ENCODE measurements at regions not wholly inside any gene's neighbourhood (a gene's known extent, or its start where the extent isn't known, plus 50 kb on each side); places are given as distances from the start of the nearest gene placed in this dataset.

- no peak overlapping the region for H3K4me3 ChIP-seq
- no peak for DNase-seq (ENCODE audit: low spot score)
- TF ChIP-seq CTCF (IDR thresholded peaks at IDR 0.05), result no peak
- H3K27ac ChIP-seq, result no peak overlapping the region
Observed at GRCh38 chr2:121005453-121005852, 269.8 kb downstream of the GLI2 start.

DNA sequence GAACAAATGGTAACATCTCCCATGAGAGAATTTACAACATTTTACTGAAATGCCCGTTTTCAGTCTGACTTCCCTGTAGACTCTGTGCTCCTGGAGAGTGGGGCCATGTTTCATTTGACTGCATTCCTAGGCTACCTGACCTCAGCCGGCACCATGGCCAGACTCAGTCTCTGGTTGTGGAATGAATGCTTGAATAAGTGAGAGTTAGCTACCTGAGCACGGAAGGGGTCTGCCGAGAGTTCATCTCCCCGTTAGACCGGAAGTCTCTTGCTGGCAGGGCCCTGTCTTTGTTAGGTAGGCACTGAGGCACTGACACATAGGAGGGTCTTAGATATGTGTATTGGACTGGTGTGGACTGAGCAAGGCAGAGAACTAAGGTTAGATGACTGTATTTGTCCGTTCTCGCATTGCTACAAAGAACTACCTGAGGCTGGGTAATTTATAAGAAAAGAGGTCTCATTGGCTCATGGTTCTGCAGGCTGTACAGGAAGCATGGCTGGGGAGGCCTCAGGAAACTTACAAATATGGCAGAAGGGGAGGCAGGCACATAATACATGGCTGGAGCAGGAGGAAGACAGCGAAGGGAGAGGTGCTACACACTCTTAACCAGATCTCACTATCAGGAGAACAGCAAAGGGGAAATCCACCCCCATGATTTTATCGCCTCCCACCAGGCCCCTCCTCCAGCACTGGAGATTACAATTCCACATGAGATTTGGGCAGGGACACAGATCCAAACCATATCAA is 271.2 kb downstream of the GLI2 start:
- DNase-seq (ENCODE audit: low spot score), result no peak
- no peak for TF ChIP-seq CTCF (IDR thresholded peaks at IDR 0.05)
- H3K27ac ChIP-seq, result no peak overlapping the region
- no peak overlapping the region for H3K4me3 ChIP-seq

DNA sequence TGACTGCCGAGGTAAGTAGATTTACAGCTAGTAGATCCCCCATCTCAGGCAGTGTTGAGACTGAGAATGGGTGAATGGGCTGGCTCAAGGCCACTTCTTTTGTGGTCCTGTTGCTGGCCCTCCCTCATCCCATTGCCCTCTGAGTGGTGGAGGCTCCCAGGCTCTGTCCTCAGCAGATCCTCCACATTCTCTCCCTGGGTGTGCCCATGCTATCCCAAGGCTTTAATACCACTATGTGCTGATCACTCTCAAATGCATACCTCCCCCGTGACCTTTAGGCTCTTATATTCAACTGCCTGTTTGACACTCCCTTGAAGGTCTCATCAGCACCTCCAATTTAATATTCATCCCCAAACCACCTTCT is 271.8 kb downstream of the GLI2 start:
- H3K27ac ChIP-seq, result no peak overlapping the region
- TF ChIP-seq CTCF (IDR thresholded peaks at IDR 0.05), result no peak
- DNase-seq (ENCODE audit: low spot score), result no peak
- H3K4me3 ChIP-seq, result no peak overlapping the region

GRCh38 chr2:121008975-121009374 is 273.3 kb downstream of the GLI2 start:
- Histone ChIP-seq H3K27ac (no peak overlapping the region), H3K4me3 (no peak overlapping the region)
- TF ChIP-seq CTCF (IDR thresholded peaks at IDR 0.05), result no peak
- no peak for DNase-seq (ENCODE audit: low spot score)

GRCh38 chr2:121010998-121011397 is 274.0 kb downstream of the TFCP2L1 start:
- Histone ChIP-seq H3K4me3 (no peak overlapping the region), H3K27ac (no peak overlapping the region)
- no peak for TF ChIP-seq CTCF (IDR thresholded peaks at IDR 0.05)
- DNase-seq (ENCODE audit: low spot score), result no peak

GRCh38 chr2:121014876-121015275 is 270.1 kb downstream of the TFCP2L1 start:
- Histone ChIP-seq H3K4me3 (no peak overlapping the region), H3K27ac (no peak overlapping the region)
- no peak for DNase-seq (ENCODE audit: low spot score)
- TF ChIP-seq CTCF (IDR thresholded peaks at IDR 0.05), result no peak

- no peak for TF ChIP-seq CTCF (IDR thresholded peaks at IDR 0.05)
- DNase-seq (ENCODE audit: low spot score), result no peak
Observed at GRCh38 chr2:121015971-121016485, 269.0 kb downstream of the TFCP2L1 start.

More at GRCh38 chr2:121015971-121016485, 269.0 kb downstream of the TFCP2L1 start:
- no peak overlapping the region for H3K4me3 ChIP-seq
- H3K27ac ChIP-seq, result no peak overlapping the region

Data from coronary artery (tissue), 2 donors.